ENCODE measurements at regions not wholly inside any gene's neighbourhood (a gene's known extent, or its start where the extent isn't known, plus 50 kb on each side); places are given as distances from the start of the nearest gene placed in this dataset.

DNA sequence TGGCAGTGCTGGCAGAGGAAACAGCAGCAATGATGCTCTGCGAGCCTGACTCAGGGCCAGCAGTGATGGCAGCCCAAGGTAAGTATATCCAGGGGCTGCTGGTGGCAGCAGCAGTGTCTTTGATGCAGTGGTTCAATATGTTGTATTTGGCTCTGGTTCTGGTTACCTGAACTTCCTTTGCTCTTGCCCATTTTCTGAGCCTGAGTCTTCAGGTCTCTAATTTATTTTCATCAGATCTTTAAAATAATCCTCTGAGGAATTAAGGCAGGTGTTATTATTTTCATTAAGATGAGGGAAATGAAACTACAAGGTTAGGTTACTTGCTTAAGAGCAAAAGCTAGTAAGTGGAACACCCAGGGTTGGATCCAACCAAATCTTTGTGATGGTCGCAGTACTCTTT, 102.8 kb upstream of the BMP2K start:
- no peaks in the 10 kb centered on the region for H3K9me3 ChIP-seq (ENCODE audit: control insufficient read depth, low read length)
- no peak overlapping the region for H3K4me3 ChIP-seq (ENCODE audit: low read length)
- no peak for DNase-seq (ENCODE audit: low read depth)
- H3K27me3 ChIP-seq (replicated peaks; ENCODE audit: control insufficient read depth, insufficient read depth, low read length): no peaks in the 10 kb centered on the region
- no peak overlapping the region for H3K9ac ChIP-seq (ENCODE audit: low read length)
- no peaks in the 10 kb centered on the region for H3K36me3 ChIP-seq (ENCODE audit: control insufficient read depth, insufficient read depth, low read length, severe bottlenecking)
- peaks cover 4% of the 10 kb centered on the region for H3K4me1 ChIP-seq (ENCODE audit: control insufficient read depth, insufficient read depth, low read length)

DNA sequence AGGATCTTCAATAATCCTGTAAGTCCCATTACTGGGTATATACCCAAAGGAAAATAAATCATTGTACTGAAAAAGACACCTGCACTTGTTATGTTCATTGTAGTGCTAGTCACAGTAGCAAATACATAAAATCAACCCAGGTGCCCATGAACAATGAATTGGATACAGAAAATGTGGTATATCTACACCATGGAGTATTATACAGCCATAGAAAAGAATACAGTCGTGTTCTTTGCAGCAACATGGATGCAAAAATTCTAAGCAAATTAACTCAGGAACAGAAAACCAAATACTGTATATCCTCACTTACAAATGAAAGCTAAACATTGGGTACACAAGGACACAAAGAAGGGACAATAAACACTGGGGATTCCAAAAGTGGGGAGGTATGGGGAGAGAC, 100.8 kb upstream of the BMP2K start:
- no peak for DNase-seq (ENCODE audit: low read depth)
- Histone ChIP-seq H3K9me3 (ENCODE audit: control insufficient read depth, low read length) (no peaks in the 10 kb centered on the region), H3K4me3 (ENCODE audit: low read length) (no peak overlapping the region)

DNA sequence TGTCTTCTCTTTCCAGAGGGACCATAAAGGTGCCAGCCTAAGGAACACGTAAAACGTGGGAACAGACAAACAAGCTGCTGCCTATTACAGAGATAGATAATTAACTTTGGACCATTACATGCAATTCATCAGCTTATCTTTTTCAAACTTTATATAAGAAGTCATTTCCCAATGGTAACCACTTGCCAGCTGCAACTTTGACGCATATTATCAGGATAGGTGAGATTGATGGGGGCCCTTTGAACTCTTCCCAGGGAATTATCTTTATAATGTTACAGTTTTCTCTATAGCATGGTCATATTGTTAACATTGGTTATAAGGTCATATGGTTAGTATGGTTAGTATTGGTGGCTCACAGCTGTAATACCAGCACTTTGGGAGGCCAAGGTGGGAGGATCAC, 94.1 kb upstream of the BMP2K start:
- H3K4me1 ChIP-seq (ENCODE audit: control insufficient read depth, insufficient read depth, low read length): peaks cover 5% of the 10 kb centered on the region
- no peak for DNase-seq (ENCODE audit: low read depth)

More for the DNA sequence above, 100.8 kb upstream of the BMP2K start:
- Histone ChIP-seq H3K9ac (ENCODE audit: low read length) (no peak overlapping the region), H3K36me3 (ENCODE audit: control insufficient read depth, insufficient read depth, low read length, severe bottlenecking) (no peaks in the 10 kb centered on the region), H3K27me3 (replicated peaks; ENCODE audit: control insufficient read depth, insufficient read depth, low read length) (no peaks in the 10 kb centered on the region), H3K4me1 (ENCODE audit: control insufficient read depth, insufficient read depth, low read length) (no peaks in the 10 kb centered on the region)

DNA sequence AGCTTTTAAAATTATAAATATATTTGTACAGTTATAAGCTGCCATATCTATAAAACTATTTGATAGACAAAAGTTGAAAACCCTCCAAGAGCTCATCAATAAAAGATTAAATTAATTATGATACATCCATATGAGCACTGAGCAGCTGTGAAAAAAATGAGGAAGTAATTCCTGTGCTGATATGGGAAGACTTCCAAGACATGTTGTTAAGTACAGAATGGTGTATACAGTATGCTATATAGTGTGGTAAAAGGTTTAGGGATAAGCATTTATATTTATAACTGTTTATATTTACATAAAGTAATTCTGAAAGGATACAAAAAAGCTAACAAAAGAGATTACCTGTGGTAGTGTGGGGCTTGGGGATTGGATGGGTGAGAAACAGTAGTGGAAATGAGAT, 92.8 kb upstream of the BMP2K start:
- no peak for DNase-seq (ENCODE audit: low read depth)
- no peak overlapping the region for H3K4me3 ChIP-seq (ENCODE audit: low read length)
- no peaks in the 10 kb centered on the region for H3K9me3 ChIP-seq (ENCODE audit: control insufficient read depth, low read length)
- H3K4me1 ChIP-seq (ENCODE audit: control insufficient read depth, insufficient read depth, low read length): peaks cover 5% of the 10 kb centered on the region
- no peak overlapping the region for H3K9ac ChIP-seq (ENCODE audit: low read length)
- H3K36me3 ChIP-seq (ENCODE audit: control insufficient read depth, insufficient read depth, low read length, severe bottlenecking): no peaks in the 10 kb centered on the region
- H3K27me3 ChIP-seq (replicated peaks; ENCODE audit: control insufficient read depth, insufficient read depth, low read length): no peaks in the 10 kb centered on the region

More for the DNA sequence above, 94.1 kb upstream of the BMP2K start:
- Histone ChIP-seq H3K4me3 (ENCODE audit: low read length) (no peak overlapping the region), H3K9ac (ENCODE audit: low read length) (no peak overlapping the region), H3K9me3 (ENCODE audit: control insufficient read depth, low read length) (no peaks in the 10 kb centered on the region), H3K27me3 (replicated peaks; ENCODE audit: control insufficient read depth, insufficient read depth, low read length) (no peaks in the 10 kb centered on the region), H3K36me3 (ENCODE audit: control insufficient read depth, insufficient read depth, low read length, severe bottlenecking) (no peaks in the 10 kb centered on the region)

DNA sequence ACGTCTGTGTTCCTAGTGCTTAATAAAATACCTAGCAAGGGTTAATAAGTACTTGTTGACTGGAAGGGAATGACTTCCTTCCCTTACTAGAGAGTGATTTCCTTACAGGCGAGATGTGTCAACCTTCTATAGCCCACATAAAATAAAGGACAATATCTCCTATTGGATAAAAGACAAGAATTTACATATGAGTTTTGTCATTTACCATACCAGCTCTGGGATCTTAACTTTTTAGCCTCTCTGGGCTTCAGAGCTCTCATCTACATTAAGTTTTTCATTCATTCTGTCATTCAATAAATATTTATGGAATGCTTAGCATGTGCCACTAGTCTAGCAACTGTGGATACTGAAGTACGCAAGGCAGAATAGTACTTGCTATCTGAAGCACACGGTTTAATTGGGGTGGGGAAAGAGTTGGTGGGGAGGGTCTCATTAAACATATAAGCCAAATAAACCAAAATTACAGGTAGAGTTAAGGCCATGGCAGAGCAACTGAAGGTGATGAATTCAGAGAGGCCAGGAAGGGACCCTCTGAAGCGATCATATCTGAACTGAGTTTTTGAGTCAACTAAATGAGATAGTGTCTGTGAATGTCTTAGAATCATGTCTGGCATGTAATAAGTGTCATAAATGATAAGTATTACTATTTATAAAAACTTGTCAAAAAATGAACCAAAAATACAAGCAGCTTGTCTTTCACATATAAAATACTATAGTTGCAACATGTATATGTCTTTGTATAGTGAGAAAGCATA, 91.6 kb upstream of the BMP2K start:
- Histone ChIP-seq H3K9ac (ENCODE audit: low read length) (no peak overlapping the region), H3K36me3 (ENCODE audit: control insufficient read depth, insufficient read depth, low read length, severe bottlenecking) (no peaks in the 10 kb centered on the region), H3K4me3 (ENCODE audit: low read length) (no peak overlapping the region), H3K4me1 (ENCODE audit: control insufficient read depth, insufficient read depth, low read length) (peaks cover 8% of the 10 kb centered on the region), H3K9me3 (ENCODE audit: control insufficient read depth, low read length) (no peaks in the 10 kb centered on the region), H3K27me3 (replicated peaks; ENCODE audit: control insufficient read depth, insufficient read depth, low read length) (no peaks in the 10 kb centered on the region)
- peak; percentile 24 for DNase-seq (ENCODE audit: low read depth)

DNA sequence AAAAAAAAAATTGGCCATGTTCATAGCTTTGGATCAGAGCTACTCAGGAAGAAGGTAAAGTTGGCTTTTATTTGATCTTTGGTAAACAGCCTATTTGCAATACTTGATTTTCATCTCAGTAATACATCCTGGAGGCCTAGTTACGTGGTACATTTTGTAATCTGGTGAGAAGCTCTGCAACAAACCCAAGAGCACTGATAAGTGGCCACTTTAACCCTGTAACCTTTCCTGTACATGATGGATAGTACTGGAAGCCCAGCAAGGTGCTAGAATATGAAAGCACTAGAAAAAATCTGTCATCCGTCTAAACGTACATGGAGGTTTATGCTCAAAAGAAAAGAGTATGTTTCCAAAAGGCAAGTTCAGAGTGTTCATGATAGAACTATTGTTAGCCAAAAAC, 88.3 kb upstream of the BMP2K start:
- H3K36me3 ChIP-seq (ENCODE audit: control insufficient read depth, insufficient read depth, low read length, severe bottlenecking): no peaks in the 10 kb centered on the region
- no peaks in the 10 kb centered on the region for H3K27me3 ChIP-seq (replicated peaks; ENCODE audit: control insufficient read depth, insufficient read depth, low read length)
- peaks cover 22% of the 10 kb centered on the region for H3K4me1 ChIP-seq (ENCODE audit: control insufficient read depth, insufficient read depth, low read length)
- no peaks in the 10 kb centered on the region for H3K9me3 ChIP-seq (ENCODE audit: control insufficient read depth, low read length)
- H3K9ac ChIP-seq (ENCODE audit: low read length): no peak overlapping the region
- no peak overlapping the region for H3K4me3 ChIP-seq (ENCODE audit: low read length)
- no peak for DNase-seq (ENCODE audit: low read depth)

DNA sequence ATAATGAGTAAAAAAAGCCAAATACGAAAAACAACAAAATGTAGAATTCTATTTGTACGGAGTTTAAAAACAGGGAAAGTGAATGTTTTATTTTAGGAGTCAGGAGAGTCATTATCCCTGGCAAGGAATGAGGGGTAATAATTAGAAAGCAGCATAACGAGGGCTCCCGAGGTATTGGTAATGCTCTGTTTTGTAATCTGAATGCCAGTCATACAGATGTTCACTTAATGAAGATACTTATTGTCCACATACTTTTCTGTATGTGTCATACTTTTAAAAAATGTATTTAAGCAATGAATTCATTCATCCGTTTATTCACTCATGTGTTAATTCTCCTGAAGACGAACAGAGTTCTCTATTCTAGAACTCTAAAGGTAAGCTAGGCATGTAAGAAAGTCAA, 87.8 kb upstream of the BMP2K start:
- Histone ChIP-seq H3K4me3 (ENCODE audit: low read length) (no peak overlapping the region), H3K27me3 (replicated peaks; ENCODE audit: control insufficient read depth, insufficient read depth, low read length) (no peaks in the 10 kb centered on the region), H3K36me3 (ENCODE audit: control insufficient read depth, insufficient read depth, low read length, severe bottlenecking) (no peaks in the 10 kb centered on the region), H3K4me1 (ENCODE audit: control insufficient read depth, insufficient read depth, low read length) (peaks cover 27% of the 10 kb centered on the region), H3K9ac (ENCODE audit: low read length) (no peak overlapping the region), H3K9me3 (ENCODE audit: control insufficient read depth, low read length) (no peaks in the 10 kb centered on the region)
- peak; percentile 41 for DNase-seq (ENCODE audit: low read depth)

DNA sequence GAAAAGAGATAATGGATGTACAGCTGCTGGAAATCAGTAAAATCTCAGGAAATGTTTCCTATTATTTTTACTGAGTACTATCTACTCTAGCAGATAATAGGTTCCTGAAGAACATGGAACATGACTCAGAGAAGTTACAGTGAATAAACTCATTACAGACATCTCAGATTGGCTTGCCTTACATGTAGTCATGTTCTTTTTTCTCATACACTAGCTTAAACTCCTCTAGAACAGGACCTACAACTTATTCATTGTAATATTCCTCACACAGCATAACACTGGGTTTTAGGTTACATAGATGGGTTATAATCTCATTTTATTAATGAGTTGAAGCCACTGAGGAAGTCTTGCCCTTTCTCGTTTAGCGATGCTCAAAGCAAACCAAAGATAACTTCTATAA, 86.9 kb upstream of the BMP2K start:
- no peak overlapping the region for H3K9ac ChIP-seq (ENCODE audit: low read length)
- no peak overlapping the region for H3K4me3 ChIP-seq (ENCODE audit: low read length)
- DNase-seq (ENCODE audit: low read depth): no peak
- peaks cover 32% of the 10 kb centered on the region for H3K4me1 ChIP-seq (ENCODE audit: control insufficient read depth, insufficient read depth, low read length)
- no peaks in the 10 kb centered on the region for H3K9me3 ChIP-seq (ENCODE audit: control insufficient read depth, low read length)
- no peaks in the 10 kb centered on the region for H3K36me3 ChIP-seq (ENCODE audit: control insufficient read depth, insufficient read depth, low read length, severe bottlenecking)
- no peaks in the 10 kb centered on the region for H3K27me3 ChIP-seq (replicated peaks; ENCODE audit: control insufficient read depth, insufficient read depth, low read length)

DNA sequence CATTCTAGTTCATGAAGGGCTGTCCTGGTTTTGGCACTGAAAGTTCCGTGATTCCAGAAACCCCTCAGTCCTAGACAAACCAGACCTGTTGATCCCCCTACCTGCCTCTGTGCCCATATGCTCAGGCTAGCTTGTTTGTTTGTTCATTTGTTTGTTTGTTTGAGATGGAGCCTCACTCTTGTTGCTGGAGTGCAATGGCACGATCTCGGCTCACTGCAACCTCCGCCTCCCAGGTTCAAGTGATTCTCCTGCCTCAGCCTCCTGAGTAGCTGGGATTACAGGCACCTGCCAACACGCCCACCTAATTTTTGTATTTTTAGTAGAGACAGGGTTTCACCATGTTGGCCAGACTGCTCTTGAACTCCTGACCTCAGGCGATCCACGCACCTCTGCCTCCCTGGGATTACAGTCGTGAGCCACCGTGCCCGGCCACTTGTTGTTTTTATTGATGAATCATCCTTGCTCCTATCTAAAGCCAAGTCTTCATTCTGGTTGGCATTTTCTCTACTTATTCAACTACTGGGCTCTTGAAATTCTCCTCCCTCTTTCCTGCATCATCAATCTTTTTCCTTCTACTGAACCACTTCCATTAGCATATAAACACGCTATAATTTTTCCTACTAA, 86.3 kb upstream of the BMP2K start:
- Histone ChIP-seq H3K4me3 (ENCODE audit: low read length) (no peak overlapping the region), H3K27me3 (replicated peaks; ENCODE audit: control insufficient read depth, insufficient read depth, low read length) (no peaks in the 10 kb centered on the region)
- no peak for DNase-seq (ENCODE audit: low read depth)

DNA sequence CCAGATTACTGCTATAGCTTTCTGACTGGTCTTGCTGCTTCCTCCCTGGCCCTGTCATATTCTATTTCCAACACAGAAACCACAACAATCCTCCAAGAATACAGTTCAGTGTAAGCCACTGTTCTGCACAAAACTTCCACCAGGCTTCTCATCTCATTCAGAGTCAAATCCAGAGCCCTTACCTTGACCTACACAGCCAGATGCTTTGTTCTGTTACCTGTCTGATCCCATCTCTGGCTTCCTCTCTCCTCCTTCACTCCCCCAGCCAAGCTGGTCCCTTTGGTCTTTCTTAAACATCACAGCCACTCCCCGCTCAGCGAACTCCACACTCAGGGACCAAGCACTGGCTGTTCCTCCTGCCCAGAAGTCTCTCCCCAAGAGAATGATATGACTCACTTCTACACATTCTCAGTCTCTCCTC, 84.8 kb upstream of the BMP2K start:
- H3K36me3 ChIP-seq (ENCODE audit: control insufficient read depth, insufficient read depth, low read length, severe bottlenecking): no peaks in the 10 kb centered on the region
- DNase-seq (ENCODE audit: low read depth): peak; percentile 18
- H3K4me1 ChIP-seq (ENCODE audit: control insufficient read depth, insufficient read depth, low read length): peaks cover 31% of the 10 kb centered on the region
- H3K9ac ChIP-seq (ENCODE audit: low read length): no peak overlapping the region
- no peaks in the 10 kb centered on the region for H3K9me3 ChIP-seq (ENCODE audit: control insufficient read depth, low read length)
- no peak overlapping the region for H3K4me3 ChIP-seq (ENCODE audit: low read length)
- H3K27me3 ChIP-seq (replicated peaks; ENCODE audit: control insufficient read depth, insufficient read depth, low read length): no peaks in the 10 kb centered on the region

More for the DNA sequence above, 86.3 kb upstream of the BMP2K start:
- Histone ChIP-seq H3K9me3 (ENCODE audit: control insufficient read depth, low read length) (no peaks in the 10 kb centered on the region), H3K4me1 (ENCODE audit: control insufficient read depth, insufficient read depth, low read length) (peaks cover 31% of the 10 kb centered on the region), H3K36me3 (ENCODE audit: control insufficient read depth, insufficient read depth, low read length, severe bottlenecking) (no peaks in the 10 kb centered on the region), H3K9ac (ENCODE audit: low read length) (no peak overlapping the region)

DNA sequence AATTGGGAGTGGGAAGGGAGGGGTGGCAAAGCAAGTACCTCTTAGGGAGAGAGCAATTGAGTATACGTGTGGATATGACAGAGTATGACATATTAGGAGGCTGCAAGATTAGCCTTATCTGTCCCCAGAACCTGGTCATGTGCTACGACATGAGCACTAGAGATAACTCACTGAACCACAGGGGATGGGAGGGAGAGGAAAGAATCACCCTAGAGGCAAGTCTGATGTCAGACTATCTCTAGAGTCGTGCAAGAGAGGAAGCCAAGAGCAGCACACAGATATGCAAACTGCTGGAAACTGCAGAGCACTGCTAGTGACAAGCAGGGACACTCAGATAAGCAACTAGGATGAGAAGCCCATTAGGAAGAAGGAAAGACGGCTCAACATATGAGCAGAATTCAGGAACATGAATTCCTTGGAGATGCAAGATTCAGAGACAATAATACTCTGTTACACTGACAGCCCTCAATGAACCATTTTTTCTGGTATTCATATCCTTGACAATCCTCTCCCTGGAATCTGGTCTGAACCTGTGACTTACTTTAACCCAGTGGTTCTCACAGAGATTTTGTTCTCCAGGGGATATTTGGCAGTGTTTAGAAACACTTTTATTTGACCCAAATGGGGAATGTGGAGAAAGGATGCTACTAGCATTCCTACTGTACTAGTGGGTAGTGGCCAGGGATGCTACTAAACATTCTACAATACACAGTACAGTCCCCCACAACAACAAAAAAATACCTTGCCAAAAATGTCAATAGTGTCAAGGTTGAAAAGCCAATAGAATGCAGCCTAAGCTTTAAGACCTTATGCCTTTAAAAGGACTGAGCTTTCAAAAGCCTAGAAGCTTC, 84.0 kb upstream of the BMP2K start:
- Histone ChIP-seq H3K9me3 (ENCODE audit: control insufficient read depth, low read length) (no peaks in the 10 kb centered on the region), H3K9ac (ENCODE audit: low read length) (no peak overlapping the region), H3K4me3 (ENCODE audit: low read length) (no peak overlapping the region), H3K36me3 (ENCODE audit: control insufficient read depth, insufficient read depth, low read length, severe bottlenecking) (no peaks in the 10 kb centered on the region), H3K4me1 (ENCODE audit: control insufficient read depth, insufficient read depth, low read length) (peaks cover 31% of the 10 kb centered on the region), H3K27me3 (replicated peaks; ENCODE audit: control insufficient read depth, insufficient read depth, low read length) (no peaks in the 10 kb centered on the region)
- DNase-seq (ENCODE audit: low read depth): no peak

Measured in adipocyte (in vitro differentiated cells).